ENCODE measurements at regions not wholly inside any gene's neighbourhood (a gene's known extent, or its start where the extent isn't known, plus 50 kb on each side); places are given as distances from the start of the nearest gene placed in this dataset.
A peak's percentile ranks its signal among the peaks of the same experiment; 100 is the strongest.

DNA sequence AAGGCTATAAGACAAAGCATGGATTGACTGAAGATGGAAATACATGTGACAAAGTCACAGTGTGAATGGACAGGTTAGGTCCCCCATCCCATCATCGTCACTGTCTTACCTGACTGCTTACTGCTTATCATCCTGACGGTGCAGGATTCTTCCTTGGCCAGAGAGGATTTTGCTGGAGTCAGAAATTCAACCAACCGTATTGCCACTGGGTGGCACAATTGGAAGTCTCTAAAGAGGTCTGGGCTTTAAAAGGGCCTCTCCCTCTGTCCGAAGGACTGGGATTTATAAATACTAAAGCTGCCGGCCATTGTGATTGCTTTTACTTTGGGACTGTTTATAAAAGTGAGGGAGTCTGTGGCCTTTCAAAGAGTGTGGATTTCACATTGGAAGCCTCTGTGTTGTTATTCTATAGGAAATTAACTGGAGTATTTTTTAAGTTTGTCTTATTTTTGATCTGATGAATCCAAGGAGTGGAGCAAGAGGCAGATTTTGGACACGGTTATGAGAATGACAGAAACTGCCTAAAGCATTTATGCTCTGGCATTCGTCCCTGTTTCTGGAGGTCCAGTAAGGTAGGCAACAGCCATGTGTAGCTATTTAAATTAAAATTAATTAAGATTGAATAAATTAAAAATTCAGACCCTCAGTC, 113.3 kb upstream of the CREB5 start:
- H3K23ac ChIP-seq (ENCODE audit: insufficient read length) = no peak overlapping the region
- no peak overlapping the region for H3K14ac ChIP-seq (ENCODE audit: insufficient read length)
- no peak overlapping the region for H3K4ac ChIP-seq (replicated peaks; ENCODE audit: insufficient read length, low read depth, low read length)
- H4K5ac ChIP-seq (ENCODE audit: insufficient read length, low read depth, low read length) = no peak overlapping the region
- H3K18ac ChIP-seq (ENCODE audit: extremely low read depth, low read length) = no peak overlapping the region
- no peak overlapping the region for H2BK12ac ChIP-seq (ENCODE audit: low read depth, low read length)
- POLR2A ChIA-PET (ENCODE audit: partially characterized antibody) = no interaction called here
- H4K91ac ChIP-seq (replicated peaks; ENCODE audit: insufficient read length, low read length) = no peak overlapping the region
- DNase-seq (ENCODE audit: low read depth in 1 of 2, low spot score in 2 of 2) = peak; percentile 29 to 59
- H3K9ac ChIP-seq (replicated peaks in 1 of 4; ENCODE audit: extremely low read depth in 1 of 4, low read depth in 3 of 4, low read length in 3 of 4) = no peak overlapping the region
- H3K27ac ChIP-seq (ENCODE audit: low read depth, low read length) = no peak overlapping the region
- no peak overlapping the region for H2BK15ac ChIP-seq (ENCODE audit: low read length)
- no peaks in the 10 kb centered on the region for H3K79me1 ChIP-seq (ENCODE audit: low read depth, low read length)
- no peaks in the 10 kb centered on the region for H3K79me2 ChIP-seq (ENCODE audit: control insufficient read depth in 1 of 2, insufficient read depth in 2 of 2, low read length in 2 of 2)
- no peak overlapping the region for H4K8ac ChIP-seq (ENCODE audit: extremely low read depth, insufficient read depth, low read length)
- H3K56ac ChIP-seq (replicated peaks; ENCODE audit: insufficient read length, low read depth, low read length) = no peak overlapping the region
- H4K20me1 ChIP-seq (replicated peaks in 1 of 2; ENCODE audit: control insufficient read depth in 1 of 2, insufficient read depth in 2 of 2, low read length in 2 of 2) = no peaks in the 10 kb centered on the region
- FAIRE-seq = peak; percentile 97
- WGBS, 2 experiments (ENCODE audit: extremely low coverage in 1 of 2, insufficient coverage in 1 of 2, insufficient read length in 1 of 2, insufficient replicate concordance in 2 of 2, low coverage in 1 of 2, low lambda C conversion rate in 2 of 2, missing lambda C conversion rate in 1 of 2) = 44% methylated on average over 7 of the region's 7 CpGs; no CpG with 5 or more reads in 1 of the 2 experiments
- H3K23me2 ChIP-seq (ENCODE audit: low read depth, low read length) = no peaks in the 10 kb centered on the region
- H2BK20ac ChIP-seq (ENCODE audit: low read length) = no peak overlapping the region
- CTCF ChIA-PET (ENCODE audit: partially characterized antibody) = interaction anchor here (0.7 to 4.0 kb wide), 16 partner anchors 10 to 277 kb away, joined by 3 to 24 read pairs (median 4); no protein-coding TSS in a partner anchor
- H3K9me3 ChIP-seq (ENCODE audit: insufficient read depth in 2 of 2, low read depth in 1 of 2, low read length in 1 of 2) = no peaks in the 10 kb centered on the region
- no peak overlapping the region for H2AK5ac ChIP-seq (ENCODE audit: low read depth, low read length)
- peaks cover 0 to 2% (median 1%) of the 10 kb centered on the region in 4 experiments; a peak in 2 of 7 replicates for H3K4me1 ChIP-seq (replicated peaks in 1 of 4; ENCODE audit: control insufficient read depth in 3 of 4, insufficient read depth in 4 of 4, low read length in 3 of 4)
- H3K36me3 ChIP-seq (ENCODE audit: control insufficient read depth in 2 of 4, insufficient read depth in 4 of 4, low read length in 3 of 4) = no peaks in the 10 kb centered on the region
- H3K4me2 ChIP-seq (ENCODE audit: insufficient read depth in 1 of 2, low read depth in 2 of 2, low read length in 2 of 2) = no peak overlapping the region
- no peaks in the 10 kb centered on the region for H3K27me3 ChIP-seq (replicated peaks in 1 of 4; ENCODE audit: control insufficient read depth in 3 of 4, extremely low read depth in 1 of 4, insufficient read depth in 3 of 4, low read length in 3 of 4)
- H2BK5ac ChIP-seq (ENCODE audit: low read depth, low read length) = no peak overlapping the region
- H2BK120ac ChIP-seq (replicated peaks; ENCODE audit: low read depth, low read length) = no peak overlapping the region
- no peak overlapping the region for H3K4me3 ChIP-seq (ENCODE audit: extremely low read depth in 1 of 4, insufficient read depth in 2 of 4, low read depth in 3 of 4, low read length in 4 of 4)
- H2AFZ ChIP-seq (ENCODE audit: low read length) = no peak overlapping the region
- peak; percentile 60 for TF ChIP-seq MAFK (IDR thresholded peaks at IDR 0.05; ENCODE audit: low read depth, low read length)
- no peak for TF ChIP-seq POLR2A (IDR thresholded peaks at IDR 0.05; ENCODE audit: control extremely low read depth in 1 of 2, low read depth in 2 of 2, low read length in 2 of 2)
- peak; percentile 82 to 90 for TF ChIP-seq RAD21 (IDR thresholded peaks at IDR 0.05 in 1 of 2, conservative IDR thresholded peaks at IDR 0.05 in 1 of 2; ENCODE audit: low read depth in 2 of 2, low read length in 2 of 2)
- no peak for TF ChIP-seq KDM5A (IDR thresholded peaks at IDR 0.05; ENCODE audit: low read length)
- TF ChIP-seq, protein P1, sequence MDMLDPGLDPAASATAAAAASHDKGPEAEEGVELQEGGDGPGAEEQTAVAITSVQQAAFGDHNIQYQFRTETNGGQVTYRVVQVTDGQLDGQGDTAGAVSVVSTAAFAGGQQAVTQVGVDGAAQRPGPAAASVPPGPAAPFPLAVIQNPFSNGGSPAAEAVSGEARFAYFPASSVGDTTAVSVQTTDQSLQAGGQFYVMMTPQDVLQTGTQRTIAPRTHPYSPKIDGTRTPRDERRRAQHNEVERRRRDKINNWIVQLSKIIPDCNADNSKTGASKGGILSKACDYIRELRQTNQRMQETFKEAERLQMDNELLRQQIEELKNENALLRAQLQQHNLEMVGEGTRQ (IDR thresholded peaks at IDR 0.05; ENCODE audit: low read length) = no peak
- no peak for TF ChIP-seq BRCA1 (IDR thresholded peaks at IDR 0.05; ENCODE audit: low read depth, low read length)
- TF ChIP-seq JUND (IDR thresholded peaks at IDR 0.05; ENCODE audit: low read length) = no peak
- TF ChIP-seq TEAD4 (IDR thresholded peaks at IDR 0.05; ENCODE audit: low read depth, low read length) = no peak
- TF ChIP-seq SIN3A (conservative IDR thresholded peaks at IDR 0.05 in 1 of 2, IDR thresholded peaks at IDR 0.05 in 1 of 2; ENCODE audit: low read depth in 1 of 2, low read length in 2 of 2) = no peak
- TF ChIP-seq, protein P2, sequence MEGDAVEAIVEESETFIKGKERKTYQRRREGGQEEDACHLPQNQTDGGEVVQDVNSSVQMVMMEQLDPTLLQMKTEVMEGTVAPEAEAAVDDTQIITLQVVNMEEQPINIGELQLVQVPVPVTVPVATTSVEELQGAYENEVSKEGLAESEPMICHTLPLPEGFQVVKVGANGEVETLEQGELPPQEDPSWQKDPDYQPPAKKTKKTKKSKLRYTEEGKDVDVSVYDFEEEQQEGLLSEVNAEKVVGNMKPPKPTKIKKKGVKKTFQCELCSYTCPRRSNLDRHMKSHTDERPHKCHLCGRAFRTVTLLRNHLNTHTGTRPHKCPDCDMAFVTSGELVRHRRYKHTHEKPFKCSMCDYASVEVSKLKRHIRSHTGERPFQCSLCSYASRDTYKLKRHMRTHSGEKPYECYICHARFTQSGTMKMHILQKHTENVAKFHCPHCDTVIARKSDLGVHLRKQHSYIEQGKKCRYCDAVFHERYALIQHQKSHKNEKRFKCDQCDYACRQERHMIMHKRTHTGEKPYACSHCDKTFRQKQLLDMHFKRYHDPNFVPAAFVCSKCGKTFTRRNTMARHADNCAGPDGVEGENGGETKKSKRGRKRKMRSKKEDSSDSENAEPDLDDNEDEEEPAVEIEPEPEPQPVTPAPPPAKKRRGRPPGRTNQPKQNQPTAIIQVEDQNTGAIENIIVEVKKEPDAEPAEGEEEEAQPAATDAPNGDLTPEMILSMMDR (IDR thresholded peaks at IDR 0.05; ENCODE audit: control extremely low read depth in 1 of 3, insufficient read depth in 1 of 3, low read depth in 1 of 3, low read length in 3 of 3) = peak; percentile 16 to 82 (median 72)

Data from H1 (cell line).